Heart left ventricle (tissue), 16 donors: ENCODE measurements at regions not wholly inside any gene's neighbourhood (a gene's known extent, or its start where the extent isn't known, plus 50 kb on each side); places are given as distances from the start of the nearest gene placed in this dataset.
A peak's percentile ranks its signal among the peaks of the same experiment; 100 is the strongest.

Experiments used
- ATAC-seq, 4 donors: fragments of 200-7000 bp; cut with Tn5 transposase; one replicate each; pipeline ENCODE4 v1.9.1; 2020 to 2022; ENCODE audit warnings: moderate library complexity in 4 of 4, mild to moderate bottlenecking in 3 of 4, moderate number of reproducible peaks in 1 of 4
- DNase-seq, 5 donors: peaks; one replicate each; pipeline ENCODE4 v3.0.0-alpha.2; 2020
- H3K27ac ChIP-seq, 12 donors: fragments of 200-600 bp; sonication (generic) in 4 of 12; one replicate each; pipeline versions ENCODE4 v1.5.0 to v1.8.0; 2016 to 2022; ENCODE audit warnings: mild to moderate bottlenecking in 2 of 12
- H3K27me3 ChIP-seq, 9 donors: fragments of 200-600 bp; sonication (generic) in 2 of 9; one replicate each; pipeline versions ENCODE4 v1.5.1 to v1.8.0; 2016 to 2022; ENCODE audit warnings: mild to moderate bottlenecking in 3 of 9
- H3K36me3 ChIP-seq, 9 donors: fragments of 200-600 bp; sonication (generic) in 2 of 9; one replicate each; pipeline versions ENCODE4 v1.5.0 to v1.8.0; 2018 to 2022; ENCODE audit warnings: mild to moderate bottlenecking in 2 of 9
- H3K4me1 ChIP-seq, 12 donors: fragments of 200-600 bp; sonication (generic) in 4 of 12; one replicate each; pipeline versions ENCODE4 v1.5.0 to v1.8.0; 2016 to 2022; ENCODE audit warnings: mild to moderate bottlenecking in 3 of 12
- H3K4me3 ChIP-seq, 12 donors: fragments of 200-600 bp; sonication (generic) in 4 of 12; one replicate each; pipeline versions ENCODE4 v1.5.0 to v1.8.0; 2017 to 2022; ENCODE audit warnings: mild to moderate bottlenecking in 9 of 12, moderate library complexity in 4 of 12
- H3K9me3 ChIP-seq, 12 donors: fragments of 200-600 bp; sonication (generic) in 4 of 12; one replicate each; pipeline versions ENCODE4 v1.5.0 to v1.8.0; 2016 to 2022; ENCODE audit warnings: mild to moderate bottlenecking in 1 of 12
- CTCF ChIP-seq, 12 donors: fragments of 200-600 bp; sonication (generic) in 4 of 12; IDR thresholded peaks; one replicate each; pipeline versions ENCODE4 v1.5.0 to v1.8.0; 2018 to 2022; ENCODE audit warnings: antibody characterized with exemption in 12 of 12, mild to moderate bottlenecking in 5 of 12
- POLR2A ChIP-seq, 2 donors: fragments of 450-650 bp; IDR thresholded peaks; one replicate each; pipeline ENCODE4 v1.6.1; 2017; ENCODE audit warnings: antibody characterized with exemption in 2 of 2, mild to moderate bottlenecking in 2 of 2, moderate library complexity in 2 of 2
- WGBS, 4 donors: extraction: QIAGEN DNeasy Blood & Tissue Kit in 2 of 4; methylation state at CpG; one replicate each; pipeline versions ENCODE4 v1.1.5 to v1.1.7; 2013 to 2018; 5-methylcytosine and 5-hydroxymethylcytosine counted together
- intact Hi-C, 10 donors: fragments of 100-400 bp; cut with DNase I; formaldehyde crosslinking; loops; one replicate each; pipeline versions ENCODE4 v1.11.1 to v1.14.2; 2022
- donor health status: ischemic (EF 13 %, LVEDD 7.1; RV severe dilation, severe dysfunction).
- donor health status: healthy with polysubstance abuse.
- donor health status: DM: no; HTN: yes; CAD: no.
- donor health status: DM: no; HTN: no; CAD: no.
- donor health status: ischemic (EF 25% LVEDD 6.9; RV normal size, moderate dysfunction).
- donor health status: ischemic (EF 25% LVEDD 5.7; RV mildly dilated, moderate dysfunction).
- donor health status: healthy.
- donor health status: DM: yes; HTN: yes; CAD: no.
- donor health status: ischemic (EF 35%, LVEDD 5.7; RV mildly dilated, moderate dysfunction).
- donor health status: nonischemic (EF 11% LVEDD 7.7; RV severe dilation, severe dysfunction).
- donor health status: DM: yes; HTN: yes; CAD: no.
- donor health status: PGD.
- donor health status: ischemic (EF 29% LVEDD 5.4; RV normal size, mild dysfunction).
- donor health status: nonischemic (EF 23%, LVEDD 6.1; RV moderate dilation, normal function).

- WGBS, 4 donors = 37 to 46% (median 41%) methylated on average over 3 of the region's 3 CpGs
- ATAC-seq = no peak
- Histone ChIP-seq H3K9me3 (no peaks in the 10 kb centered on the region), H3K27me3 (no peaks in the 10 kb centered on the region), H3K4me1 (peaks cover 0 to 3% (median 0%) of the 10 kb centered on the region in 12 donors), H3K27ac (no peak overlapping the region), H3K4me3 (no peak overlapping the region), H3K36me3 (no peaks in the 10 kb centered on the region)
- no peak for DNase-seq
- TF ChIP-seq CTCF (IDR thresholded peaks at IDR 0.05) (no peak), POLR2A (IDR thresholded peaks at IDR 0.05) (no peak)
- intact Hi-C loops = no loop called here
These were observed 122.3 kb downstream of the EFHB start for GRCh38 chr3:19811689-19812088.

GRCh38 chr3:19808834-19809233, 125.2 kb downstream of the EFHB start:
- peak overlapping the region in 5 of 12 donors; percentile 2 to 49 (median 39) for H3K27ac ChIP-seq
- TF ChIP-seq CTCF (IDR thresholded peaks at IDR 0.05) = no peak
- no peak for TF ChIP-seq POLR2A (IDR thresholded peaks at IDR 0.05)
- intact Hi-C loops = loop anchor here in 1 of 10 donors (5.0 kb wide), 1 partner anchor 233 kb away; the partner anchor contains the start of gene KAT2B

GRCh38 chr3:19799887-19800286, 134.1 kb downstream of the EFHB start:
- peaks cover 0 to 49% (median 23%) of the 10 kb centered on the region in 12 donors for H3K9me3 ChIP-seq
- intact Hi-C loops = no loop called here

More at GRCh38 chr3:19808834-19809233, 125.2 kb downstream of the EFHB start:
- no peak overlapping the region for H3K4me3 ChIP-seq
- ATAC-seq = peak in 2 of 4 donors; percentile 39 to 86
- DNase-seq = no peak
- peaks cover 0 to 3% (median 0%) of the 10 kb centered on the region in 12 donors for H3K4me1 ChIP-seq
- H3K27me3 ChIP-seq = no peaks in the 10 kb centered on the region
- 44 to 55% (median 51%) methylated on average over 3 of the region's 3 CpGs for WGBS, 4 donors
- peaks cover 0 to 6% (median under 1%) of the 10 kb centered on the region in 12 donors for H3K9me3 ChIP-seq
- H3K36me3 ChIP-seq = no peaks in the 10 kb centered on the region

GRCh38 chr3:19799115-19799514, 134.9 kb downstream of the EFHB start:
- no peak overlapping the region for H3K4me3 ChIP-seq
- no peaks in the 10 kb centered on the region for H3K36me3 ChIP-seq
- no peak for DNase-seq
- H3K27me3 ChIP-seq = no peaks in the 10 kb centered on the region
- TF ChIP-seq CTCF (IDR thresholded peaks at IDR 0.05) (no peak), POLR2A (IDR thresholded peaks at IDR 0.05) (no peak)
- H3K27ac ChIP-seq = no peak overlapping the region
- no peak for ATAC-seq
- intact Hi-C loops = no loop called here
- peaks cover 0 to 47% (median 22%) of the 10 kb centered on the region in 12 donors for H3K9me3 ChIP-seq
- H3K4me1 ChIP-seq = no peaks in the 10 kb centered on the region

More at GRCh38 chr3:19799887-19800286, 134.1 kb downstream of the EFHB start:
- Histone ChIP-seq H3K4me3 (no peak overlapping the region), H3K36me3 (no peaks in the 10 kb centered on the region), H3K27ac (no peak overlapping the region), H3K4me1 (no peaks in the 10 kb centered on the region), H3K27me3 (no peaks in the 10 kb centered on the region)
- DNase-seq (no peak), ATAC-seq (no peak)
- TF ChIP-seq CTCF (IDR thresholded peaks at IDR 0.05) = no peak
- no peak for TF ChIP-seq POLR2A (IDR thresholded peaks at IDR 0.05)
